NCI-H510A (cell line): ENCODE measurements at regions not wholly inside any gene's neighbourhood (a gene's known extent, or its start where the extent isn't known, plus 50 kb on each side); places are given as distances from the start of the nearest gene placed in this dataset.

Experiments
- DNase-seq: peaks from one replicate; lab custom pipeline; 2025; lab: John Stamatoyannopoulos, UW

DNA sequence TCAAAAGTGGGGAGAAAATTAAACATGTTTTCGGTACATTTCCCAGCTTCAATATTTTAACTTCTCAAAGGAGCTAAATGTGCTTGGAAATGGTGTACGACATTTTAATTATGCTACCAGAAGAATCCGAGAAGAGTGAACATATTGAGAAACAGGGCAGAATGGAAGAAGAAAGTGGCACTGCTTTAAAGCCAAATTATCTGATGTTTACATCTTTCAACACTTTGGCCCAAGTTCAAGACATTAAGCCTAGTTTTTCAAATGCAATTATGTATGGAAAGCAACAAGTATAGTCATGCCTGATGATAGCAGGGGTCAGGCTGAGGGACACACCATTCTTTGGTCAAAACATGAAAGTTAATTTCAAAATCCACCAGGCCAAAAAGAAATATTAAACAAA is 577.9 kb upstream of the ZFP42 start:
- DNase-seq = no peak

DNA sequence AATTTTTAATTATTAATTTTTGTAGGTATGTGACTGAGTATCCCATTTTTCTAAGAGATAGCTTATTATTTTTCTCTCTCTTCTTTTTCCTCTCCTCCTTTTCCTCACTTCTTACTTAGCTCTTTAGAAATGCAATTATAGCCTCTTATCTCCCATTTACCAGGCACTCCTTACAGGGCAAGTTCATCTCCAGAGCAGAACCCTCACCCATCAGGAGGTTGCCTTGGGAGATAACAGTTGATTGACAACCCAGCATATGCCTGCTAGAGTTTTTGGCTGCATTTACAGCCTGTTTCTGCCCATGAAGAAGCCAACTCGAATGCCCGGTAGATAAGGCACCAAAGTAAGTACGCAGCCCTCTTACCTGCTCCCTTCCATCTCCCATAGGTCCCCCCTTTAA is 572.9 kb upstream of the ZFP42 start:
- DNase-seq = no peak

DNA sequence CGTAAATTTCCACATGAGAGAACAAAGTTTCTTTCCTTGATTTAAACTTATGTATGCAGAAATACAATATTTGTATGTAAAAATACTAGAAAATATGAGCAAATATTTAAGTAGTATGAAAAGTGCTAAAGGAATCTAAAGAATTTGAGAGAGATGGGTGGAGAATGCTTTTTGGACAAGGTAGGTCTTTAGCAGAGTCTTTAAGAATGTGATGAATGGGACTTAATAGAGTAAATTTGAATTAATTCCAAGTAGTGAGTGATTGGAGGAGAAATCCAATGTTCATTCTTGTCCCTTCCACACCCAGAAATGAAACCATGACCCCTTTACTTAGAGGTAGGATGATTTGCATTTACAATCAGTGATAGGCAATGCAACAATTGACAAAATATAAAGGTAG is 570.9 kb upstream of the ZFP42 start:
- DNase-seq = no peak

DNA sequence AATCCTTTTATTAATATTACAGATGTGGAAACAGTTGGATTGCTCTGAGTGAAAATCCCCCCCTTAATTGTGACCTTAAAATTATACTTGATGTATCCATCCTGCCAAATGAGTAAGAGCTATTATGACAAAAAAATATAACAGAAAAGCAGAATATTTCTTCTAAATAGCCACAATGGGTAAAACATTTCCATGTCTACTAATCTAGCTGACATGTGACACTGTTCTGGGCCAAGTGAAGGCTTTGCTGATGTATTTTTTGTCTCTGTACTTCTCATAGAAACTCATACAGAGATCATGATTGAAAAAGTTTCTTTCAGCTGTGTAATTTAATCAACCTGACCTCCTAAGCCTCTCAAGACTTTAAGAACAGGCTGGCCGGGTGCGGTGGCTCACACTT is 569.1 kb upstream of the ZFP42 start:
- DNase-seq = no peak

DNA sequence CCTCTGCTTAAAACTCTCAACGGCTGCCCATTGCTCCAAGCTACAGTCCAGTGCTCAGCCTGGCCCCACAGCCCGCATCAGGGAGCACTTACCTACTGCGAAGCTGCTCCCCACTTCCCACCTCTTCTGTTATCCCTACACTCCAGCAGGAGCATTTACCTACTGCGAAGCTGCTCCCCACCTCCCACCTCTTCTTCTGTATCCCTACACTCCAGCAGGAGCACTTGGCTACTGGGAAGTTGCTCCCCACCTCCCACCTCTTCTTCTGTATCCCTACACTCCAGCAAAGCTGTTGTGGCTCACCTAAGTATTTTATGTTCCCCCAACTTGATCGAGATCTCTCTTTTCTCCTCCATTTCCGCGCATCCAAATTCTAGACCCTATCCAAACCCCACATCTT is 563.3 kb upstream of the ZFP42 start:
- DNase-seq = no peak

DNA sequence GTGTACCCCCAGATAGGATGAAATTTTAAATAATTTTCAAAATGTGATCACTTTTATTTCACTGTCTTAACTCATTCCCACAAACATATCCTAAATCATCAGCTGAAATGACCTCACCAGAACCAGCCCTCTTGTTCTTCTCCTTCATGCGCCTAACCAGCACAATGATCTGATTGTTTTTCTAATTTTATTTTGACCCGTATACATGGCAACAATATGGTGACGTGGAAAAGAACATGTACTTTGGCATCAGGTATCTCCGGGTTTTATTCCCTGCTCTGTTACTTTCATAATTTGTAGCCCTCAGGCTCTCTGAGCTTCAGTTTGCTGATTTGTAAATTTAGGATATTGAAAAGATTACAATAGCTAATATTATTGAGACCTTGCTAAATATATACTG is 562.4 kb upstream of the ZFP42 start:
- DNase-seq = no peak

DNA sequence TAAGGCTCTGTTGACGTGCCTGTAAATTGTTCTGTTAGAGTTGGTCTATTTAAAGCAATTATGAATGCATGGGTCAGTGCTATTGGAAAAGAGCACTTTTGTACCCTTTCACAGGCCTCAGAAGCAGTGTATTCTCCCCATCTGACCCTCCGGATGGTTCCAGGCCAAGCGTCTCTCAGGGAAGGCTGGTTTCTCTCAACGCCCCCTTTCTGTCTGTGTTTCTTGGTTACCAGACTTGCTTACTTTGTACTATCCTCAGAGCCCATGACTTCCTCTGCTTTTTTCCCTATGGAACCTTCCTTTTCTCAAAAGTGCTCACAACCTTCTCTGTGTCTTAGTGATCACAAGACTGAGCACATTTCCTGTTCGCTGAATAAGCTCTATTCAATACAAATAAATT is 559.3 kb upstream of the ZFP42 start:
- DNase-seq = no peak

DNA sequence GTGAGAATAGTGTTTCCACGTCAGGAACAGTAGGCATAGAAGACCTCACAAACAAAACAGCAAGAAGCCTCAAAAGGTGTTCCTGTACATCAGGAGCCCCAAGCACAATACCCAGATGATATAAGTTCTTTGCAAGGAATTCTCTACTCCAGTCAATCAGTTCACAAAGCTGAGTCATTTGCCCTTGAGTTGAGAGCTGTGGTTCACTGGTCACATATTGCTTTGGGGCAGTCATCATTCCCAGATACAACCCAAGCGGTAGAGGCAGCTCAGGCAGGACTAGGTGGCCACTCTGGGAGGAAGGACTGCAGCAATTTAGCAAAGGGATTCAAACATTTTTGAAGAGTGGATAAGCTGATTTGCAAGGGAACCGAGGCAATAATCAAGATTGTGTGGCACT is 551.5 kb upstream of the ZFP42 start:
- no peak for DNase-seq

DNA sequence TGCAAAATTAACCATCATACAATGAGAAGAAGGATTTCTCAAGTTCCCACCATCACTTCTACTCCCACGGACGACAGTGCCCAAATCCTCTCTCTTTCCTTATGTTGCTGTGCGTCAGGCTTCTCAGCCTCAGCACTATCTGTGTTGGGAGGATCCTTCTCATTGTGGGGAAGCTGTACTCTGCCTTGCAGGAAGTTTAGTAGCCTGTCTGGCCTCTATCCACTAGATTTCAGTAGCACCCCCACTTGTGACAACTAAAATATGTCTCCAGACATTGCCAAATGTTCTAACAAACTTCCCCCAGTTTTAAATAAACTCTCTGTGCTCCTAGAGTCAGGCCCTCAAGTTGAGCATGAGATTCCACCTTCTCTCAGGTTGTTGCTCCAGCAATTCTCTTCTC is 545.9 kb upstream of the ZFP42 start:
- DNase-seq = no peak

DNA sequence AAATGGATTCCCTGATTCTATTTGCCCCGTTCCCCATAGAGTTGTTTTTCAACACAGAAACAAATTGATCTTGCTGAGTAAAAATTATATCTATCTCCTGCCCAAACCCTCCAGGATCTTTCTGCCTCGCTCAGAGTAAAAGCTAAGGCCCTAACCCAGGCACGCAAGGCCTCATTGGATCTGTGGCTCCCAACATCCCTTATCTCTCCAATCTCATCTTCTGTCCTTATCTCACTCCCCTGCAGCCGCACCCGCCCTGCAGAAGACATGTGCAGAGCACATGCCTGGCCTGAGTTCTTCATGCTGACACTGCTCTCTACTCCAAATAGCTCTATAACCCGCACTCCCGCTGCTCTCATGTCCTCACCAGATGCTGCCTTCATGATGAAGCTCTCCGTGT is 543.8 kb upstream of the ZFP42 start:
- DNase-seq = no peak

DNA sequence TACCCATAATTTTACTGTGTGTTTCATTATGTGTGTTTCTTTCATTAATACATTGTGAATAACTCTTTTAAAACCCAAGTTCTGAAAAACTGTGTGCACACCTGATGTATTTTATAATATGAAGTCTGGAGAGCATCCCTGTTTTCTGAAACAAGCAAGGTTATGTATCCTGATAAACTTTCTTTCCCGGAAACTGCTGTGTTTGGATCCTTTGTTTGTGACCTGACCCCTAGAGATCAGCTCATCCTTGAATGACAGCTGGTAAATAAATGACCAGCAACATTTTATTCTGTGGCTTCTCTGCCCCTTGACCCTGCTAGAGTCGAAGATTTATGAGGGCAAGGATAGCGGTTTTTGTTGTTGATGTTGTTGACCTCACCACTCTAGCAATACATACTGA is 535.6 kb upstream of the ZFP42 start:
- DNase-seq = no peak

DNA sequence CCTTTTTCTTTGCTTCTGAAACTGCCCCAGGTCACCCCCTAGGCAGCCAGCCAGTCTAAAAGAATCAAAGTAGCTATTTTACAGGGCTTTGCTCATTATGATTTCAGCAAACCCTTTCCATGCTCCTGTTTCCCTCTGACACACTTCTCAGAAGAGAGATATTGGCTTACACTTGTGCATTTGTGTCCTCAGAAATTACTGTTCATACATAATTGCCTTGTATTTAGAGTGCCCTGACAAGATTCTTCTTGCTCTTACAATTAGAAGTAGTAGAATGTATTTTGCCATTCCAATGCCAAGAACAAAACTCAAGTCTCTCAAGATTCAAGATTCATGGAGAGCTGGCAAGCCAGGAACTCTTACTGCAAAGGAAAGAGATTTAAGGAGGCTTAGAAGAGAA is 531.0 kb upstream of the ZFP42 start:
- DNase-seq = no peak

DNA sequence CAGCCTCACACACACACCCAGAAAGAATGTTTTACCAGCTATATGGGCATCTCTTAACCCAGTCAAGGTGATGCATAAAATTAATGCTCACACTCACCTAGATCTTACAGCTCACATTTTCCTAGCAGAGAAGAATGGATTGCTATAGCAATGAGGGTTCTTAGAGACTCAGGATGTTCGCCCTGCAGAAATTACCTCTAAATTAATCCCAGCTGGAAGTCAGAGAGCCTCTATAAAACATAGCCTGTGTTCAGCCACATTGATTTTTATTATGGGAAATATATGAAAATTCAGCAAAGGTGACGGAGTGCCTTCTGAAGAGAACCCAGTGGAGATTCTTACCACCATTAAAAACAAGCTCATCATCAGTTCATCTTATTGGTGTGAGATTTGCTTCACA is 528.3 kb upstream of the ZFP42 start:
- no peak for DNase-seq

DNA sequence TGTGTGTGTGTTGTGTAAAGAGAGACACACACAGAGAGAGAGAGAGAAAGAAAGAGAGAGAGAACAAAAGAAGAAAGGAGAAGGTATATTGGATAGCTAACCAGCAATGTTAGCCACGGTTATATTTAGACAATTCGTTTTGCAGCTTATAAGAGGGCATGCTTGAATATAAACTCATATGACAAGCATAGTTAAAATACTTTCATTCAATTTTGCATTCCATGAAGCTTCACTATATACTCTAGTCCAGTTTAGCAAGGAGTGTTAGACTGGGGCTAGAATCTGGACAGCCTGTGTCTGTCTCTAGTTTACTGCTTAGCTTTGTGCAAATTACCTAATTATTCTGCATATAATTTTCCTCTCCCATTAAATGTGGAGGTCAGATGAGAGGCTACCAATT is 525.9 kb upstream of the ZFP42 start:
- DNase-seq = no peak

DNA sequence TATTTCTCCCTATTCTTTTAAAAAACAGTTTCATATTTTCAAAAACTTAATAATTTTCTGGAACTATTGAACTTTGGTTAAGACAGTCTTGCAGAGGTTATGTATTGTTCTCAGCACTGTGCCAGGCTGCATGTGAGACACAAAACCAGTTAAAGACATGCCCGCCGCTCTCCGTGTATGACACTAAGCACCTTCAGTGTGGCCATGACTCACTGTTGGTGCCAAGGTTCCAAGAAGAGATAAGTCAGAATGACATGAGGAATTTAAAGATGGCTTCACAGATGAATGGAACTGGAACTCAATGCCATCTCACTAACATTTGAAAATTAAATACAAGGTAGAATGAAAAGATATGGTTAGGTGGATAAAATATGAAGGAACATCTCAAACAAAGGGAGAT is 525.5 kb upstream of the ZFP42 start:
- DNase-seq = no peak

DNA sequence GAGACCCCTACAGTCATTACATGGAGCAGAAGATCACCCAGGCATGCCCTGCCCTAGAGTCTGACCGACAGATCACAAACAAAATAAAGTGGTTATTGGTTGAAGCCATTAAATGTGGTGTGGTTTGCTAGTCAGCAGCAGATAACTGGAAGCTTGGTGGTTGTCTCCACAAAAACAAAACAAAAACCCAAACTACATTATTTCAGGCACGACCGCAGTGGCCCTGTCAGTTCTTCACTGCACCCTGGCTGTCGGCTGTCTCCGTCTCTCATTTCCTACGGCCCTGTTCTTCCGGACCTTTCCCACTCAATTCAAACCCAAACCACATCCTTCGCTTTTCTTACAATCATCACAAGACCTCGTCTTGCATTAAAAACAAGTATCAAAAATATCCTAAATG is 521.3 kb upstream of the ZFP42 start:
- no peak for DNase-seq

DNA sequence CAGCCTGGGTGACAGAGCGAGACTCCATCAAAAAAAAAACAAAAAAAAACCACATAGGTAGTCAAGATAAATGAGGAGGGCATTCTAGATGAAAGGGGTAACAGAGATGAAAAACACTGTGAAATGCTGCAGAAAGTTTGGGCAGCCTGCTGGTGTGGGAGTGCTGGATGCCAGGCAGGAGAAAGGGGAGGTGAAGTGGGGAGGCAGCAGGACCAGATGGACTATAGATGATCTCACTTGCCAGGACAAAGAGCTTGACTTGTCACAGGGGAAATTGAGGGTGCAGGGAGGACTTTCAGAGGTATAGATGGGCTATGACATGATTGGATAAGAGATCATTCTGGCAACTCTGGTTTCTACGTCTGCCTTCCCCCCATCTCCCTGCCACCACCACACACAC is 519.7 kb upstream of the ZFP42 start:
- DNase-seq = no peak

DNA sequence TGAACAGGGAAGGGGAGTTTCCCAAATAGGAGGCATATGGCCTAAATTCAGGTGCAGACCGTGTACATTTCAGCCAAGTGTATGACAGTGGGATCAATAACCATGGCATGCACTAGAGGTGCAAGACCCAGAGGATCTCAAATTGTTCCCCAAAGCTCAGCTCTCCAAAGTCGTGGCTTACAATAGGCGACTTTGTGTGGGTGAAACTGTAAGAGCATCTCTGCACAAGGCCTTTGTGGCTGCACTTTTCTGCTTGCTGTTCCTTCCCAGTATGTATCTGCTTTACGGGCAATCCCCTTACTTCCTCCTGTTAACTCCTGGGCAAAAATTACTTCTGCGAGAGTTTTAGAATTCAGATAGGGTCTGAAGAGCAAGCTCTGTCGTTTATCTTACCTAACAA is 518.3 kb upstream of the ZFP42 start:
- DNase-seq = no peak

DNA sequence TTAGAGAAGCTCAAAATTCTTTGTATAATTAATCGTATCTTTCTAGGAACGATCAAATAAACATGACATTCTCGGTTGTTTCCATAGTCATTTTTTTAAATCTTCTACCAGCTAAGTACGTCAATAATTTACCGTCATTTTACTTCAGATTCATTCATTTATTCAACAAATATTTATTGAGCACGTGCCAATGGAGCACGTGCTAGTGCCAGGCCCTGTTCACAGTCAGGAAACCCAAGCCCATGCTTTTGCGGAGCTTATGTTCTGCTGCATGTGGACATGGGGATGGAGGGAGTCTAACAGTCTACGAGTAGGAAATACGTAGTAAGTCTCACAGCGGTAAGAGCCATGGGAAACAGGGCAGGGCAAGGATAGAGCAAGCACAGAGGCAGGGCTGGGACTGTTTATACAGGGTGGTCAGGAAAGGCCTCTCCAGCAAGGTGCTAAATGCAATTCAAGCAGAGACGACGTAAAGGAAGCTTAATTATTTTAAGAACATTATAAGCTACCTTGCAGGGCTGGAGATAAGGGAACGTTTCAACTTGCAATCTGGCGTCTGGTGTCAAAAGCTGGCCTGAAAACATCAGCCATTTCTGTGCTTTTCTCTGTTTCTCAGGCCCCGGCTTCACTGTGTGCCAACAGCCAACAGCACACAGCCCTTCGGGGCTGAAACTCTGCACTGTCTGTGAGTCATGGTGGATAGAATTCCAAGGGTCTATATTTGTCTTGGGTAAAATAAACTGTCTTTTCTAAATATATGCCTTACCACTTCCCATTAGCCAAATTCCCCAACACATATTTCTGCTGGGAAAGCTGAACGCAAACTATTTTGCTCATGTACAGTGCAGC is 517.1 kb upstream of the ZFP42 start:
- no peak for DNase-seq

DNA sequence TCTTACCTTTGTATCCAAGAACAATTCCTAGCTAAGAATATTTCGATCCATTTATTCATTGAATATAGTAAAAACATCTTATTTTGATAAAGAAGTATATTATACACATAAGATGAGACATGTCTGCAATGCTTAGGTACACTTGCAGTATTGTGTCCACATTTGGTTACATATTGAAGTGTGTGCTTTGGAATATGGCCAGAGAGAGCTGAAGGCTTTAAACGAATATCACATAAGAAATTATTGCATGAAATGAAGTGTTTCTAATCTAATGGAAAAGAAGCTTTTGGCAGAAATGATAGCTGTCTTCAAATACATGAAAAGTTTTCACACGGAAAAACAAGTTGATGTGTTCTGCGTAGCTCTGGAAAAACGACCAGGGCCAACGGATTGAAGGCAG is 516.1 kb upstream of the ZFP42 start:
- DNase-seq = no peak

DNA sequence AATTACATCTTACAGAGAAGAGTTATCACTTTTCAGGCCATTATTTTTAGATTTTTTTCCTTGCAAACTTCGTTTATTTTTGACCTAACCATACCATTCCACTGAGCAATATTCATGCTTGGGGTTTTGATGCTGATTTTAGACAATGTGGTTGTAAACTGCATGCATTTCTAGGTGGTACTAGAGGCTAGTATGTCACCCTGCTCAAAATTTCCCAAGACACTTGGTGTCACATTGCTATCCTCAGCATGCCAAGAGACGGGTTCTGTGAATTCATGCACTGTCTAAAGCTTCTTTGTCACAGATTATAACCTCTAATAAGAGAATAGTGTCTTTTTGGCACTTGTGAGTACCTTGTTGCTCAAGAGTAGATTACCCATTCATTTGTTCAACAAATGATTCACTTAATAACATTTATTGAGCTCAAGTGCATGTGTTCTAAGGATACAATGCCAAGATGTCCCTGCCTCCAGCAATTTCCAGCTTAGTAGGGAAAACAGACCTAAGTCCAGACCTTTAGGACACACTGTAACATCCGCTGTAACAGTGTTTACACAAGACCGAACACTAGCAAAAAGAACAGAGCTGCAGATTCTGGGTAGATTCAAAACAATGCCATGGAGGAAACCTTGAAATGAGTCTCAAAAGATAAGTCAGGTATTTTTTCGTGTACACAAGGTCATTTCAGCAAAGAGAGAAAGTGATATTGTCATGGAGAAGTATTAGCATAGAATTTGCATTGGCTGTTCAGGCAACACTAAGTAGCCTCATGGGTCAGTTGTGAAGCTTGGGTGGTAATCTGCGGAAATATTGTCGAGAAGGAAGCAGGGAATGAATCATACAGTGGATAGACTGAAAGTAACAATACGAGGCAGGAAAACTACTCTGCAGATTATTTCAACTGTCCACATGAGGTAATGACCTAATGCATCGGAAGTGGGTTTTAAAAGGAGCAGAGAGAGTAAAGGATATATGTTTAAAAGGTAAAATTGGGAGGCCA is 515.1 kb upstream of the ZFP42 start:
- DNase-seq = no peak

DNA sequence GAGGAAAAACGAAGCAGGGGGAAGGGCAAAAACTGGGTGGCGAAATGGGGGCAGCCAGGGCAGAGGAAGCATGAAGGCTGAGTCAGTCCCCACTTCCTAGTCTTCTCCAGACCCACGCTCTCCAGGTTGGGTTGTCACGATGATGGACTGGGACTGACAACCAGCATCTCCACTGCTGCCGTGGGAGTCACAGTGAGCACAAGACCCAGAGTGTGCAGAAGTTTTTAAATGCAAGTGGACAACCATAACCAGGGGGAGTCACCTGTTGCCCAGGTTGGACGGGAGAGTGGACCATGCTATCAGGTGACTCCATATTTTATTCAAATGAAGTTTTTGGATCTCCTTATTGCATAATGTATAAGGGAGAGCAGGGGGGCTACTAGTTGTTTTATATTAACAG is 511.4 kb upstream of the ZFP42 start:
- no peak for DNase-seq

DNA sequence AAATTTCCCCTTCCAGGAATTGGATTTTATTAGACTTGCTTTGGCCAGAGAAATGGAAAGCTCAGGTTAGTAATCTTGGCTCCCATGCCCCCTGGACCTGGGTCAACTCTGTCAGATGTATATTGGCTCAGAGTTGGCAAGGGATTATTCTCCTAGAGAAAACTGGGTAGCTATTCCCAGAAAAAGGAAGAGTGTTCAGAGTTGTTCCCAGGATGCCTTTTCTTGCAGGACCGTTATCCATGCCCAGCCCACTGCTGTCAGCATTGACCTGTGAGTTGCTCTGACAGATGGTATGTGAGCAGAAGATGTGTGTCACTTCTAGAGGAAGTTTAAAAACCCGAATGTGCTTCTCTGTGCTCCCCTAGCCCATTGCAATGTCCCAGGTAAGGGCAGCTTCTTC is 509.9 kb upstream of the ZFP42 start:
- DNase-seq = no peak
